ENCODE measurements at regions not wholly inside any gene's neighbourhood (a gene's known extent, or its start where the extent isn't known, plus 50 kb on each side); places are given as distances from the start of the nearest gene placed in this dataset.
"Not testable (repeated sequence)": the region's sequence is repeated elsewhere in the genome, so short reads cannot be mapped to it uniquely, and the experiment has no call there.

GRCh38 chr3:154898443-154898842 is 181.7 kb upstream of the MME start:
- DNase-seq, result no peak

- DNase-seq, result no peak
Observed at GRCh38 chr3:154893813-154894212, 186.3 kb upstream of the MME start.

GRCh38 chr3:154889227-154889634 is 190.9 kb upstream of the MME start:
- no peak for DNase-seq

DNA sequence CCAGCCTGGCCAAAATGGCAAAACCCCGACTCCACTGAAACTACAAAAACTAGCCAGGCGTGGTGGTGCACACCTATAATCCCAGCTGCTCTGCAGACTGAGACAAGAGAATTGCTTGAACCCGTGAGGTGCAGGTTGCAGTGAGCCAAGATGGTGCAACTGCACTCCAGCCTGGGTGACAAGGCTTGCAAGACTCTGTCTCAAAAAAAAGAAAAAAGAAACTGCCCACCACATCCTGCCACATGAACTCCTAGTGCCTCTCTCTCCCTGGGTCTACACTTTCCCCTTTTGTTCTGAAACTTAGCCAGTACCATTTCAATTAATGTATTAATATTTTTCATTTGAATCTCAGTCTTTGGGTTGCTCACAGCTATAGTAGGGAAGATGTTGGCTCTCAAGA is 192.2 kb upstream of the MME start:
- DNase-seq, result no peak

- DNase-seq, result no peak
Observed at GRCh38 chr3:154886437-154886836, 193.7 kb upstream of the MME start.

GRCh38 chr3:154885418-154885817 is 194.7 kb upstream of the MME start:
- no peak for DNase-seq

DNA sequence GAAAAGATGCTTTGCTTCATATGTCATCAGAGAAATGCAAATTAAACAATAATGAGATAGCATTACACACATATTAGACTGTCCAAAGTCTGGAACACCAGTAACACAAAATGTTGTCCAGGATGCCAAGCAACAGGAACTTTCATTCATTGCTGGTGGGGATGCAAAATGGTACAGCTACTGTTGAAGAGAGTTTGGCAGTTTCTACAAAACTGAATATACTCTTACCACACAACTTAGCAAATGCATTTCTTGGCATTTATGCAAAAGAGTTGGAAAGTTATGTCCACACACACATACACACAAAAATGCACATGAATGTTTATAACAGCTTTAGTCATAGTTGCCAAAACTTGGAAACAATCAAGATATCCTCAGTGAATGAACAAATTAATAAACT is 195.2 kb upstream of the MME start:
- DNase-seq, result no peak

DNA sequence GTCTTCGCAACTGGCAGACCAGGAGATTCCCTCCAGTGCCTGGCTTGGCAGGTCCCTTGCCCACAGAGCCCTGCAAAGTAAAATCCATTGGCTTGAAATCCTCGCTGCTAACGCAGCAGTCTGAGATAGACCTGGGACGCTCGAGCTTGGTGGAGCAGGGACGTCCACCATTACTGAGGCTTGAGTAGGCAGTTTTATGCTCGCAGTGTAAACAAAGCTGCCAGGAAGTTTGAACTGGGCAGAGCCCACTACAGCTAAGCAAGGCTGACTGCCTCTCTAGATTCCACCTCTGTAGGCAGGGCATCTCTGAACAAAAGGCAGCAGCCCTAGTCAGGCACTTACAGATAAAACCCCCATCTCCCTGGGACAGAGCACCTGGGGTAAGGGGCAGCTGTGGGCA is 205.0 kb upstream of the MME start:
- DNase-seq, result no peak

DNA sequence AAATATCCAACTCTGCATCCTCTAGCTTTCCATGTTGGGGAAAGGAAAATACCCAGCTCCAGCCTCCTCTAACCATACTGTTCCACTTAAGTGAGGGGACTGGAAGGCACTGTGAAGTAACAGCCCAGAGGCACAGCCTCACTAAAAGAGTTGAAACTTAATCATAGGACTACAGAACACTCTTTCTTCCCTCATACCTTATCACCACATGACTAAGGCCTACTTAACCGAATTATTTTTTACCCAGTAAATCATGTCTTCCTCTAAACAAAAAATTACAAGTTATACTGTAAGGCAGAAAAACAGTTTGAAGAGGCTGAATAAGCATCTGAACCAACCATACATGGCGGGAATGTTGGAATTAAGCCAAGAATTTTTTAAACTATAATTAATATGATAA is 207.4 kb upstream of the MME start:
- DNase-seq, result no peak

DNA sequence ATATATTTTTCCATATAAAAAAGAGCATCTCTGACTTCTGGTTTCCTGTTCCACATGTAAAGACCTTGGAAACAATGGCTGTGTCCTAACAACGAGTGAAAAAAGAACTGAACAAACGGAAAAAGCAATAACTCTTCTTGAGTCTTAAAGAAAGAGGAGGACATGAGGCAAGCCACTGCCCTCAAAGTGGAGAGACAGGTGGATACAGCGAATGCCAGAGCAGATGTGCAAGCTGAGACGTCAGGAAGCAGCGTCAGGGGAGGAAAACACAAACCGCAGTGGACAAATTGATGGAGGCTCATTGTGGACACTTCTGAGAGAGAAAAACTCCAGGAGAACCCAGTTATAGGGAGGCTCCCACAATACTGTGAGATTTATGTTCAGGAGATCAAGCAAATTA is 208.0 kb upstream of the MME start:
- no peak for DNase-seq

DNA sequence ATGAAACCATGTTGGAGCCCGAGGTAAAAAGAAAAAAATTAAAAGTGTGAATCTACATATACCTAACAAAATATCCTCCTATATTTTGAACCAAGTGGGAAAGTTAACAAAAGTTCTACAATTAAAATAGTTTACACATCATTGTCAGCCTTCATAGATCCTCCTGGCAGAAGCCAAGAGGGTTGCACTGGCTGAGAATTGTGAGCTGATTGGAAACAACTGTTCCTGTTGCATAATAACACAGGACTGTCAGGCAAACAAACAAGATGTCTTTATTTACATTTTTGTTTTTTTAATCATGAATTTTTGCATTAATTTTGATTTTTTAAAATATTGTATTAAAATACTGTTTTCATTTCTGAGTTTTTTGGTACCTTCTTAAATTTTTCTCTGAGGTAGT is 215.2 kb upstream of the MME start:
- no peak for DNase-seq

GRCh38 chr3:154862265-154862664 is 217.9 kb upstream of the MME start:
- DNase-seq, result no peak

DNA sequence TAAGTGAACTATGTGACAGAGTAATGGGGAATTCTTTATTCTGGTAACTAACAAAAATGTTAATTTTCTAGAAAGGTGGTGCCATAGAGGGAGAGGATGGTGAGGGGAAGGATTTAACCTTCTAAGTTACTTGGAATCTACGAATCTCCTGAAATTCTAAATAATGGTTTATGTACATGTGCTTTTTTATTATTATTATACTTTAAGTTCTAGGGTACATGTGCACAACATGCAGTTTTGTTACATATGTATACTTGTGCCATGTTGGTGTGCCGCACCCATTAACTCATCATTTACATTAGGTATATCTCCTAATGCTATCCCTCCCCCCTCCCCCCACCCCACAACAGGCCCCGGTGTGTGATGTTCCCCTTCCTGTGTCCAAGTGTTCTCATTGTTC is 227.1 kb upstream of the MME start:
- not testable (repeated sequence) for DNase-seq

DNA sequence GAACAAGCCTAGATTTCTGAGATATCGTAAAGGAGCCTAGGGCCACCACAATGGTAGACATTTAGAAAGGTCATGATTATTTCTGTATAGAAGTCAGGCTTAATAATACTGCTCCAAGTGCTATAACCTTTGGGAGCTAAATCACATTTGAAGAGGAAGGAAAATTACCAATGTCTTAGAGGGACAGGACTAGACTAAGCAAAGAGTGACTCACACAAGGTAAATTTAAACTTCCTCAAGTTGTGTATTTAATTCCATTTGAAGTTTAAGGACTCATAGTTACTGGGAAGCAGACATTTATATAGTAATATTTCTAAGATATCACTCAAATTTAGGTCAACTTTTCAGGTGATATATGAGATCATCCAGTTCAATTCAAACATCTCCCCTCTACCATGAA is 227.6 kb upstream of the MME start:
- no peak for DNase-seq

- no peak for DNase-seq
Observed at GRCh38 chr3:154851644-154852043, 228.5 kb upstream of the MME start.

- DNase-seq, result no peak
Observed at GRCh38 chr3:154850921-154851320, 229.2 kb upstream of the MME start.

DNA sequence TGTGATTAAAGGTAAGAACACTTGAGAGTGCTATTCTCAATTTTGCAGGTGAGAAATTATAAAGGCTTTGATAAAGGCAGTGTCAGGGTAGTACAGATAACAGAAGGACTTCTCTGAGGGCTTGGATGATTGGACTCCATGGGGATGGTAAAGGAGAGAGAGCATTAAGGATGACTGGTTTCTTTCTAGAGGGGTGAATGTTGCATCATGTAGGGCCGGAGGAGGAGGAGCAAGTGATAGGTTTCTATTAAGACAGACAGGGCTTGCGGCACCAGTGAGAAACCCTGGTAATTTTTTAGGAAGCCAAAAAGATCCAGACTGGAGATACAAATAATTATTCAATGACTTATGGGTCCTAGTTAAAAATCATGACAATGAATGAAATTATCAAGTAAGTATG is 230.7 kb upstream of the MME start:
- no peak for DNase-seq

- no peak for DNase-seq
Observed at GRCh38 chr3:154844863-154845262, 235.3 kb upstream of the MME start.

DNA sequence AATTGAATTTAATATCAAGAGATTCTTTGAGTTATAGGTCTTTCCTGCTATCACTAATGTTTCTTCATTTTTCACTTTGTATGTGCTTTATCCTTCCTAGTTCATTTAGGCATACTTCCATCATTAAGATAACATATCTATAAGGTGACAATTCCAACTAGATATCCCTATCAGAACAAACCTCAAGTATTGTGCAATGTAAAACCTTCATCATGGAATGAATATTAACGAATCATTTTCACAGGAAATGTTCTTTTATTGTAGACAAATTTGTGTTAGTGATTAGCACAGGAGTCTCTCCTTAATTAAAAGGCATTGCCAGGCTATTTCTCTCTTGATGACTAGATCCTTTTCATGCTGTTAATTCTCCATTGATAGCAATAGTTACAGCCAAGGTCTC is 236.5 kb upstream of the MME start:
- DNase-seq, result no peak

GRCh38 chr3:154842536-154842935 is 237.6 kb upstream of the MME start:
- no peak for DNase-seq

- no peak for DNase-seq
Observed at GRCh38 chr3:154835639-154836038, 244.5 kb upstream of the MME start.

- not testable (repeated sequence) for DNase-seq
Observed at GRCh38 chr3:154834831-154835230, 245.3 kb upstream of the MME start.

DNA sequence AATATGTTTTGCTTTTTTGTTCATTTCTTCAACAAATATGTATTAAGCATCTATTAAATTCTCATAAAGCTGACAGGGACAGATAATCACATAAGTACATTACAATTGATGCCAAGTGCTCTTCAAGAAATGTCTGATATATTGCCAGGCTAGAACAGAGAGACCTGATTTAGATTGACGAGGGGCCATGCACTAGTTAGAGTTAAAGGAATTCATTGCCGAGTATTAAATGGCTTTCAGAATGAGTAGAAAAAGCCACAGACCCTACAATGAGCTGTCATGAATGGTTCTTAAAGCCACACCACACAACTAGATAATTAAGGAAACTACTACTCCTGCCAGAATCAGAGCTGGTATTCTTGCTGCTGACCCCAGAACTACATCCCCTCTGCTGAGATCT is 250.2 kb upstream of the MME start:
- no peak for DNase-seq

DNA sequence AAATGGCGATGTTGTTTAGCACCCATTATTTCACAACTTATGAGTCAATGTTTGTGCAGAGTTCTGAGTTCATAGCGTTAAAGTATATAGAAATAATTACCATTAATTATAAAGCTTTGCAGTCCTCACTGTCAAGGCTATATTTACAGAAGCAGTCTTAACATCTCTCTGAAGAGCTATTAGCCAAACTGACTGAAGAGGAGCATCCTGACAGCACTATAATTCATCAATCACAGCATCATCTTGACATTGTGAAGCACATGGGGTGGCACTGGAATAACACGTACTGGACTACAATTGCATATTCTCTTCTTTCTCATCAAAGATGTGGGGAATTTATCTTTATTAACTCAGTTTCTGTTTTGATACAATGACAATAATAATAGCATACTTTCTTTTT is 260.6 kb upstream of the MME start:
- no peak for DNase-seq

DNA sequence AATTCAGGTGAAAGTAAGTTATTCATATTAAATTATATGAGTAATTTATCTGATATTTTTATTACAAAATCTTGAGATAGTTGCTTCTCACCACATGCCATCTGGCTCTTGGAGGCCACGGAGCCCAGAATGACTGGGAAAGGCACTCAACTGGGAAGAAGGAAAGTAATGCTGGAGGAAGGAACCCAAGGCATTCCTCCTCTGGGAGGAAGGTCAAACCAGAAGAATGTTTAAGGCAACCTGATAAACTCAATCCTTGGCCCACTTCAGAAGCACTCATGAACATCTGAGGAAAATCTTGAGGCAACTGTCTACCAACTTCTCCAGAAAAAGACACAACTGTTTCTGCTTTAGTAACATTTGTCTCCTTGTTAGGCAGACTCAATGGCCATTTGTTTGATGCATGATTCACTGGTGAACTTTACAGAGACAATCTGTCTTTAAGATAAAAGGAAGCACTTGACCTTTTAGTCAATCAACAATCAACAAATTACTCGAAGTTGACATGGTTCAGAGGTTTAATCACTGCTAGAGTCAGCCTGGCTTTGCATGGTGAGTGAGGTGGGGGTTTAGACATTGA is 261.4 kb upstream of the MME start:
- no peak for DNase-seq

- not testable (repeated sequence) for DNase-seq
Observed at GRCh38 chr3:154810017-154810416, 270.1 kb upstream of the MME start.
